DMS53 treated with DMSO at 0.1 percent for 48 hours (cell line): ENCODE measurements at regions not wholly inside any gene's neighbourhood (a gene's known extent, or its start where the extent isn't known, plus 50 kb on each side); places are given as distances from the start of the nearest gene placed in this dataset.
"Not testable (repeated sequence)": the region's sequence is repeated elsewhere in the genome, so short reads cannot be mapped to it uniquely, and the experiment has no call there.

Experiments
- DNase-seq: peaks from one replicate; lab custom pipeline; 2025; ENCODE audit not compliant: unreplicated experiment; lab: John Stamatoyannopoulos, UW

- no peak for DNase-seq
Observed at GRCh38 chr15:96466389-96466947, 136.0 kb downstream of the NR2F2 start.

- DNase-seq = no peak
Observed at GRCh38 chr15:96468036-96468435, 137.5 kb downstream of the NR2F2 start.

- DNase-seq = no peak
Observed at GRCh38 chr15:96470681-96471310, 140.3 kb downstream of the NR2F2 start.

- DNase-seq = no peak
Observed at GRCh38 chr15:96472681-96473080, 142.2 kb downstream of the NR2F2 start.

- no peak for DNase-seq
Observed at GRCh38 chr15:96473556-96473955, 143.1 kb downstream of the NR2F2 start.

- no peak for DNase-seq
Observed at GRCh38 chr15:96474231-96474664, 143.7 kb downstream of the NR2F2 start.

- DNase-seq = no peak
Observed at GRCh38 chr15:96477227-96477626, 146.7 kb downstream of the NR2F2 start.

- not testable (repeated sequence) for DNase-seq
Observed at GRCh38 chr15:96484412-96484811, 153.9 kb downstream of the NR2F2 start.

GRCh38 chr15:96484830-96485229, 154.3 kb downstream of the NR2F2 start:
- DNase-seq = no peak

- DNase-seq = no peak
Observed at GRCh38 chr15:96487245-96487644, 156.7 kb downstream of the NR2F2 start.

GRCh38 chr15:96491066-96491699, 160.7 kb downstream of the NR2F2 start:
- not testable (repeated sequence) for DNase-seq

- DNase-seq = not testable (repeated sequence)
Observed at GRCh38 chr15:96491700-96492644, 161.5 kb downstream of the NR2F2 start.

- DNase-seq = no peak
Observed at GRCh38 chr15:96494505-96494904, 164.0 kb downstream of the NR2F2 start.

- no peak for DNase-seq
Observed at GRCh38 chr15:96495386-96495785, 164.9 kb downstream of the NR2F2 start.

GRCh38 chr15:96497951-96498350, 167.5 kb downstream of the NR2F2 start:
- no peak for DNase-seq

- DNase-seq = no peak
Observed at GRCh38 chr15:96500508-96500907, 170.0 kb downstream of the NR2F2 start.

GRCh38 chr15:96501362-96501761, 170.9 kb downstream of the NR2F2 start:
- no peak for DNase-seq

GRCh38 chr15:96502196-96502595, 171.7 kb downstream of the NR2F2 start:
- DNase-seq = no peak

GRCh38 chr15:96503276-96503675, 172.8 kb downstream of the NR2F2 start:
- DNase-seq = no peak

GRCh38 chr15:96504371-96504770, 173.9 kb downstream of the NR2F2 start:
- no peak for DNase-seq

GRCh38 chr15:96505014-96505413, 174.5 kb downstream of the NR2F2 start:
- no peak for DNase-seq
